OCI-LY1 (cell line): ENCODE measurements at regions not wholly inside any gene's neighbourhood (a gene's known extent, or its start where the extent isn't known, plus 50 kb on each side); places are given as distances from the start of the nearest gene placed in this dataset.

ENCODE experiments used
- CTCF ChIP-seq: fragments of 200-600 bp; sonication (generic), shearing (Covaris generic); IDR thresholded peaks from 2 replicates; pipeline ENCODE4 v1.5.1; 2017; ENCODE audit warnings: mild to moderate bottlenecking, antibody characterized with exemption, low read length, moderate library complexity, mixed read lengths
- EZH2 ChIP-seq: fragments of 200-600 bp; sonication (generic), shearing (Covaris generic); IDR thresholded peaks from 2 replicates; pipeline ENCODE4 v1.8.0; 2017; ENCODE audit warnings: borderline replicate concordance, mixed run types, mild to moderate bottlenecking, antibody characterized with exemption, low read length, moderate library complexity, mixed read lengths

GRCh38 chr19:30675086-30675485, 302.9 kb downstream of the ZNF536 start:
- TF ChIP-seq CTCF, result no peak
- no peak for TF ChIP-seq EZH2
